Head of caudate nucleus (tissue), 42 donors: ENCODE measurements at regions not wholly inside any gene's neighbourhood (a gene's known extent, or its start where the extent isn't known, plus 50 kb on each side); places are given as distances from the start of the nearest gene placed in this dataset.
"Not testable (repeated sequence)": the region's sequence is repeated elsewhere in the genome, so short reads cannot be mapped to it uniquely, and the experiment has no call there.

Source experiments
- DNase-seq, 42 donors: peaks; one replicate each; pipeline versions ENCODE4 v3.0.0 to v3.0.0-alpha.2; 2020 to 2021; ENCODE audit warnings: mixed read lengths in 7 of 42
- intact Hi-C: fragments of 100-400 bp; cut with DNase I; formaldehyde crosslinking; loops from one replicate; pipeline ENCODE4 v1.15.0; 2022

DNA sequence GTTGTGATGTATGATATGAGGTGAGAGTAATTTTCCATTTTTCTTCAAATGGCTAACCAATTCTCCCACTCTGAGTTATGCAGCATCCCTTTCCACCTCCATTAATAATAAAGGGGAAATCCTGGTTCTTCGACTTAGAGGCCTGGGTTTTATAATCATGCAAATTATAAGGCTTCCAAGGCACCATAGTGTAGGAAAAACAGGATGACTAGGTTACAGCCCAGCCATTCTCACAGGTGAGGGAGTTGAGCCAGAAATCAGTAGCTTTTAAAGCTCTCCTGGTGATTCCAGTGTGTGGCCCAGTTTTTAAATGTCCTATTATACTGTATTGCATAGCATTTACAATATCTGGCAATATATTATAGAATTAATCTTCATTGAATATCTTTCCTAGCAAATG lies 203.1 kb downstream of the ARHGEF9 start:
- DNase-seq, result no peak
- intact Hi-C loops, result no loop called here

DNA sequence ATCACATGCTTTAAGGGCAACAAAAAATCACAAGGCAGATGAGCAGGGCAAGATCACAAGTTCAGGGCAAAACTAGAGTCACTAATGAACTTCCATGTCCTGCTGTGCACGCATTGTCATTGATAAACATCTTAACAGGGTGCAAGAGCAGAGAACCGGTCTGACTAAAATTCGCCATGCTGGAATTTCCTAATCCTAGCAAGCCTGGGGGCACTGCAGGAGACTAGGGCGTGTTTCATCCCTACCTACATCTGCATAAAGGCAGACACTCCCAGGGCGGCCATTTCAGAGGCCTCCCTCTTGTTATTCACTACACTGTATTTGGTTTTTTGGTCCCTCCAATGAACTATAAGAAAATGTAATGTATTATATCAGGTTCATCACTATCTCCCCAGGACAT lies 203.6 kb downstream of the ARHGEF9 start:
- DNase-seq, result no peak
- intact Hi-C loops, result no loop called here

DNA sequence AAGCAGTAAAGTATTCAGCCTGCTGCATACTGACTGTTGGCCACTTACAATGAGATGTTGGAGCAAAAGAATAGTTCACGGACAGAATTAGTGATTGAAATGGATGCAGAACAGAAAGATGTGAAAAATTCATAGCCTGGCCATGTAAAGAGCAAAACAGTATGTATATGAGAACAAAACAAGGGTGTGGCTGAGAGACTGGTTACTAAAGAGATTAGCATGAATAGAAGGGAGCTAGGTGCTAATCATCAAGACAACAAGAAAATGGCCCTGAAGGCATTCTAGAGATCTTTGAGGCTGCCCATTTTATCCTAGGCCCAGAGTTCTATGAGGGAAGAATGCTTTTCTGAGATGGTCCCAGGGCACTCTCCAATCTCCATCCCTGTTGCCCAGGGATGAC lies 208.5 kb downstream of the ARHGEF9 start:
- DNase-seq, result no peak
- intact Hi-C loops, result no loop called here

- DNase-seq, intact Hi-C loops: not testable (repeated sequence)
Observed at GRCh38 chrX:63575700-63576099, 209.3 kb downstream of the ARHGEF9 start.

- no peak for DNase-seq
- intact Hi-C loops, result no loop called here
Observed at GRCh38 chrX:63566856-63567255, 215.7 kb upstream of the SPIN4 start.

- peak in 3 of 42 donors; percentile 0 to 6 (median 1) for DNase-seq
- intact Hi-C loops, result no loop called here
Observed at GRCh38 chrX:63561425-63561824, 210.3 kb upstream of the SPIN4 start.

DNA sequence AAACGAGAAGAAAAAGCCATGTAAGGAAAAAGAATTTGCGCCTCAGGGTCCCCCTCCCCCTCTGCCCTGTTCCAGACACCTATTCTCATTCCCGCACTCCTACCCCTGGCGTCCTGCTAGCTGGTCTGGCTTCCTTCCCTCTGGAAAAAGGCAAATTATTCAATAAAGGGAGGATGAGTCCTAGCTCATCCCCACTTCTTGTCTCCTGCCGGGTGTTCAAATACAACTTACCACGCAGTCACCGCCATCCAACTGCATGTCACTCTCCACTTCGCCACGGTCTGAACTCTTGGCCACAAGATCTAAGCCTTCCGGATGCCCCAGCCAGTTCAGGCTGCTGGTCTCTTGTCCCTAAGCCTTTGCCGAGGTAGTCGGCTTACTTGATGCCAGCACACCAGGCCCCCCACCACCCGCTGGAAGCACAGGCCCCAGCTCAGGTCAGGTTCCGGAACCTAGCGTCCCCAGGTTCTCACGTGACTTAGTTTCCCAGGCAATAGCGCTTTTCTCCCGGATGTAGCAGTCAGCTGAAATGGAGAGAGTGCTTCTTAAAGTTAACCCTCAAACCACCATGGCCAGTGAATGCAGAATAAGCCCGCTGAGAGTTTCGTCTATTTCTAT lies 209.6 kb upstream of the SPIN4 start:
- DNase-seq, result peak; percentile 30 to 84 (median 68)
- intact Hi-C loops, result no loop called here

- no peak for DNase-seq
- intact Hi-C loops, result no loop called here
Observed at GRCh38 chrX:63551856-63552255, 200.7 kb upstream of the SPIN4 start.

DNA sequence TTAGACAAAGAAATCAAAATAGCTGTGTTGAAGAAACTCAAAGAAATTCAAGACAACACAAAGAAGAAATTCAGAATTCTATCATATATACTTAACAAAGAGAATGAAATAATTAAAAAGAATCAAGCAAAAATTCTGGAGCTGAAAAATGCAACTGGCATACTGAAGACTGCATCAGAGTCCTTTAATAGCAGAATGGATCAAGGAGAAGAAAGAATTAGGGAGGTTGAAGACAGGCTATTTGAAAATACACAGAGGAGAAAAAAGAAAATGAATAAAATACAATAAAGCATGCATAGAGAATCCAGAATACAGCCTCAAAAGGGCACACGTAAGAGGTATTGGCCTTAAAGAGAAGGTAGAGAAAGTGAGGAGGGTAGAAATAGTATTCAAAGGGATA lies 179.5 kb upstream of the SPIN4 start:
- intact Hi-C loops, result no loop called here
- DNase-seq, result no peak

- no peak for DNase-seq
- intact Hi-C loops, result no loop called here
Observed at GRCh38 chrX:63529961-63530360, 178.8 kb upstream of the SPIN4 start.

DNA sequence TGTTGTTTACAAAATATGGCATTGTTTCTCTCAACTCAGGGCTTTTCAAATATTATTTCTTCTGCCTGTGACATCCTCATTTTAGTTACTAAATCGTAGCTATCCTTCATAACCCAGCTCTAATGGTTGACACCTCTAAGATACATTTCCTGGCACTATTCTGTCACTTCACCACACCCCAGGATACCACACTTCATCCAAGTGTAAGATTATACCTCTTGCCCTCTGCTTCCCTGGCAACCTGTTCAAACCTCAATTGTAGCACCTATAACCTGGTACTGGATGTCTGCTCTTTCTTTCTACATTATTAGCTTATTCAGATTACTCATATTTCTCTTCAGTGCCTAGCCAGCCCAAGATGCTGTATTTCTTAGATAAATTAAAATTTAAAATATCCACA lies 175.7 kb upstream of the SPIN4 start:
- intact Hi-C loops, result no loop called here
- DNase-seq, result no peak

DNA sequence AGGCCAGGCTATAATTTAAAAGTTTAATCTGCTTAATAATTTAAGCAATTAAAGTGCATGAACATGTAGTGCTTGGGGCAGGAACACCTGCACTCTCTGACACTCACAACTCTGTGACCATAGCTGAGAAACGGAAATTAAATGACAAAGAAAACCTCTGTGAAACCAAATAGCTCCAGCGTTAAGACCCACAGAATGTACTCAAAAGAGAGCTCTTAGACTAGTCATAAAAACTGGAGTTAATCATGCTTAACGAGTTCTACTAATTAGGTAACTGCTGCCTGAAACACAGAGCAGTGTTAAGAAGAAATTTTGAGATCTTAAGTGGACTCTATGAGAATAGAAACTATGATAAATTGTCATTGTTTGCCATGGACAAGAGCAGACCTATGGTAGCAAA lies 174.4 kb upstream of the SPIN4 start:
- no peak for DNase-seq
- intact Hi-C loops, result no loop called here

DNA sequence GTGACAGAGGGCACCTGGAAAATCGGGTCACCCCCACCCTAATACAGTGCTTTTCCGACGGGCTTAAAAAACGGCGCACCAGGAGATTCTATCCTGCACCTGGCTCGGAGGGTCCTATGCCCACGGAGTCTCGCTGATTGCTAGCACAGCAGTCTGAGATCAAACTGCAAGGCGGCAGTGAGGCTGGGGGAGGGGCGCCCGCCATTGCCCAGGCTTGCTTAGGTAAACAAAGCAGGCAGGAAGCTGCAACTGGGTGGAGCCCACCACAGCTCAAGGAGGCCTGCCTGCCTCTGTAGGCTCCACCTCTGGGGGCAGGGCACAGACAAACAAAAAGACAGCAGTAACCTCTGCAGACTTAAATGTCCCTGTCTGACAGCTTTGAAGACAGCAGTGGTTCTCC lies 168.2 kb upstream of the SPIN4 start:
- intact Hi-C loops, result not testable (repeated sequence)

GRCh38 chrX:63514569-63515080 lies 163.5 kb upstream of the SPIN4 start:
- DNase-seq, result no peak
- intact Hi-C loops, result no loop called here

More for the DNA sequence above, 168.2 kb upstream of the SPIN4 start:
- DNase-seq, result not testable (repeated sequence)

- no peak for DNase-seq
- intact Hi-C loops, result no loop called here
Observed at GRCh38 chrX:63513825-63514568, 162.9 kb upstream of the SPIN4 start.

- DNase-seq, result no peak
- intact Hi-C loops, result no loop called here
Observed at GRCh38 chrX:63511361-63511760, 160.2 kb upstream of the SPIN4 start.

DNA sequence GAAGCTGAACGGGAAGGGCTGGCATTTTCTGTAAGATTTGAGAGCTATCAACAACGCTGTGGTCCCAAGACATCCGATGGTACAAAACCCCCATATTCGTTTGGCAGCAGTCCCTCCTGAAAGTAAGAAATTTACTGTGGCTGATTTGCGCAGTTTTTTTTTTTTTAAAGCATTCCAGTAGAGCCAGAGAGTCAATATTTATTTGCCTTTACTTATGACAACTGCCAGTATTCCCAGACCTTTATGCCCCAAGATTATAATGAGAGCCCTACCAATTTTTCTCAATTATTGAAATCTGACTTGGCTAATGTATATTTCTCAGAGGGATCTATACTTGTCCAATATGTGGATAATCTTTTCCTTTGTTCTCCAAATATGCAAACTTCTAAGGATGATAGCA lies 157.5 kb upstream of the SPIN4 start:
- DNase-seq, result no peak
- intact Hi-C loops, result no loop called here

DNA sequence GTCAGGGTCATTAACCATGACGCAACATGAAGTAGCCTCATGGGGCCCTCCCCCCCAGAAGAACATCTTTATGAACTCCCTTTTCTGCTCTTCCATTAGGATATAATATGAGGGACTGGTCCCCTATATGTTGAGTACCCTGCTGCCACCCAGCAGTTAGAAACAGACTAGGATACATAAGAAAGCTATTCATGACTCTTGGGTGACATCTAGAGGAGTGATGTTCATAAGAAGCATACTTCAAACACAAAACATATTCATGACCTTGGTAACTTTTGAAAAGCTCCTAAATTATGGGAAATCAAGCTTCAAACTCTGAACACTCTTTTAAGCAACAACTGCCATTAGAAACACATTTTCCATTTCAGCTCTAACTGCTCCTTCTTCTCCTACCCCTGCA lies 155.2 kb upstream of the SPIN4 start:
- intact Hi-C loops, result no loop called here
- no peak for DNase-seq

DNA sequence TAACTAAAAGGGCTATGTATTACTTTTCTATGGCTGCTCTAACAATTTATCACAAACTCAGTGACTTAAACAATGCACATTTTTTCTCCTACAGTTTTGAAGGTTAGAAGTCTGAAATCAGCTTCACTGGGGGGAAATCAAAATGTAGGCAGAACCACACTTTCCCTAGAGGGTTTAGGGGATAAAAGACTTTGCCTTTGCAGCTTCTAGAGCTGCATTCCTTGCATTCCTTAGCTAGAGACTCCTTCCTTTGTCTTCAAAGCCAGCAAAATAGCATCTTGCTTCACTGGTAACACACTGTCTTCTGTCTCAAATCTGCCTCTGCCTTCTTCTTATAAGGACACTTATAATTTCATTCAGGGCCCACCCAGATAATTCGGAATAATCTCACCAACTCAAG lies 152.4 kb upstream of the SPIN4 start:
- DNase-seq, result no peak
- intact Hi-C loops, result no loop called here

- intact Hi-C loops, result no loop called here
- no peak for DNase-seq
Observed at GRCh38 chrX:63488546-63489373, 137.6 kb upstream of the SPIN4 start.
